Naive thymus-derived CD4-positive, alpha-beta T cell (primary cell): ENCODE measurements at regions not wholly inside any gene's neighbourhood (a gene's known extent, or its start where the extent isn't known, plus 50 kb on each side); places are given as distances from the start of the nearest gene placed in this dataset.

Source experiments
- ATAC-seq: fragments of 150-1000 bp; cut with Tn5 transposase; 2 replicates; pipeline ENCODE4 v1.10.0; 2021; ENCODE audit warnings: mild to moderate bottlenecking, moderate library complexity
- CTCF ChIA-PET: fragments of 350-600 bp; sonication (Branson Sonifier 250); formaldehyde crosslinking; loops from one replicate; lab custom pipeline; 2021; ENCODE audit warnings: antibody characterized with exemption; lab: Charles Lee
- POLR2A ChIA-PET: fragments of 350-600 bp; sonication (Branson Sonifier 250); formaldehyde crosslinking; loops from one replicate; lab custom pipeline; 2021; ENCODE audit warnings: antibody characterized with exemption, inconsistent platforms; lab: Charles Lee
- DNase-seq, 9 donors: peaks; one replicate each; pipeline versions ENCODE4 v3.0.0 to v3.0.0-alpha.2; 2020 to 2022; ENCODE audit warnings: mixed read lengths in 1 of 9
- H3K27ac ChIP-seq: one replicate; pipeline ENCODE4 v1.7.0; 2013; ENCODE audit warnings: mild to moderate bottlenecking, low read depth, low read length, moderate library complexity
- H3K27me3 ChIP-seq, 2 donors: one replicate each; pipeline ENCODE4 v1.7.0; 2013; ENCODE audit warnings: low read length in 2 of 2, mild to moderate bottlenecking in 2 of 2, moderate library complexity in 2 of 2; ENCODE audit not compliant: control insufficient read depth in 2 of 2, insufficient read depth in 2 of 2
- H3K36me3 ChIP-seq, 3 experiments: 1 replicate in 2 of 3; 2 replicates in 1 of 3; pipeline ENCODE4 v1.7.0; 2013; ENCODE audit warnings: low read length in 3 of 3, mild to moderate bottlenecking in 3 of 3, moderate library complexity in 1 of 3; ENCODE audit not compliant: insufficient read depth in 3 of 3, control insufficient read depth in 2 of 3
- H3K4me1 ChIP-seq, 2 donors: one replicate each; pipeline ENCODE4 v1.7.0; 2013; ENCODE audit warnings: low read length in 2 of 2, mild to moderate bottlenecking in 2 of 2, moderate library complexity in 1 of 2; ENCODE audit not compliant: control insufficient read depth in 2 of 2, insufficient read depth in 2 of 2
- H3K4me3 ChIP-seq: 2 replicates; pipeline ENCODE4 v1.7.0; 2013; ENCODE audit warnings: mild to moderate bottlenecking, low read length
- H3K9me3 ChIP-seq, 3 experiments: 1 replicate in 2 of 3; 2 replicates in 1 of 3; pipeline ENCODE4 v1.7.0; 2013; ENCODE audit warnings: low read length in 3 of 3; ENCODE audit not compliant: control insufficient read depth in 2 of 3
- H3K27ac Mint-ChIP-seq, 9 donors: one replicate each; pipeline ENCODE4 v1.8.0; 2020 to 2022; ENCODE audit warnings: mixed read lengths in 9 of 9, mild to moderate bottlenecking in 8 of 9, moderate library complexity in 5 of 9, inconsistent platforms in 2 of 9
- H3K27me3 Mint-ChIP-seq, 5 donors: one replicate each; pipeline ENCODE4 v1.8.0; 2021 to 2022; ENCODE audit warnings: mixed read lengths in 5 of 5, mild to moderate bottlenecking in 1 of 5
- H3K36me3 Mint-ChIP-seq, 5 donors: one replicate each; pipeline ENCODE4 v1.8.0; 2020 to 2022; ENCODE audit warnings: mixed read lengths in 5 of 5, mild to moderate bottlenecking in 3 of 5, inconsistent platforms in 1 of 5
- H3K4me1 Mint-ChIP-seq, 7 donors: one replicate each; pipeline ENCODE4 v1.8.0; 2020 to 2022; ENCODE audit warnings: mixed read lengths in 7 of 7, mild to moderate bottlenecking in 3 of 7, inconsistent platforms in 1 of 7
- H3K4me3 Mint-ChIP-seq, 10 donors: one replicate each; pipeline ENCODE4 v1.8.0; 2020 to 2022; ENCODE audit warnings: mild to moderate bottlenecking in 10 of 10, mixed read lengths in 10 of 10, moderate library complexity in 6 of 10, inconsistent platforms in 2 of 10
- H3K9me3 Mint-ChIP-seq, 11 donors: one replicate each; pipeline ENCODE4 v1.8.0; 2020 to 2022; ENCODE audit warnings: mixed read lengths in 11 of 11, mild to moderate bottlenecking in 4 of 11, inconsistent platforms in 1 of 11, moderate library complexity in 1 of 11
- intact Hi-C, 2 donors: fragments of 100-400 bp; cut with micrococcal nuclease; formaldehyde crosslinking; loops; one replicate each; pipeline ENCODE4 v1.15.1; 2023

- Histone ChIP-seq H3K4me3 (no peak overlapping the region), H3K27ac (no peak overlapping the region), H3K4me1 (no peaks in the 10 kb centered on the region), H3K27me3 (no peaks in the 10 kb centered on the region), H3K9me3 (no peaks in the 10 kb centered on the region), H3K36me3 (no peaks in the 10 kb centered on the region)
- peaks cover 0 to 18% (median 9%) of the 10 kb centered on the region in 7 donors for H3K4me1 Mint-ChIP-seq
- ATAC-seq (no peak), DNase-seq (no peak)
- H3K27ac Mint-ChIP-seq: no peak overlapping the region
- H3K9me3 Mint-ChIP-seq: no peaks in the 10 kb centered on the region
- H3K4me3 Mint-ChIP-seq: no peak overlapping the region
- POLR2A ChIA-PET: no interaction called here
- H3K27me3 Mint-ChIP-seq: peaks cover 0 to 4% (median 2%) of the 10 kb centered on the region in 5 donors
- intact Hi-C loops: loop anchor here (10.0 kb wide), 1 partner anchor 277 kb away; no protein-coding TSS in a partner anchor
- no peaks in the 10 kb centered on the region for H3K36me3 Mint-ChIP-seq
- CTCF ChIA-PET: interaction anchor here (0.7 kb wide), 1 partner anchor 34 kb away, joined by 3 read pairs; no protein-coding TSS in a partner anchor
Observed at GRCh38 chrX:39167791-39168190, 366.5 kb downstream of the MID1IP1 start.

GRCh38 chrX:39168609-39169008, 367.4 kb downstream of the MID1IP1 start:
- Histone ChIP-seq H3K9me3 (no peaks in the 10 kb centered on the region), H3K27ac (no peak overlapping the region), H3K27me3 (no peaks in the 10 kb centered on the region), H3K4me1 (no peaks in the 10 kb centered on the region), H3K4me3 (no peak overlapping the region), H3K36me3 (no peaks in the 10 kb centered on the region)
- intact Hi-C loops: loop anchor here (10.0 kb wide), 1 partner anchor 276 kb away; no protein-coding TSS in a partner anchor
- Mint-ChIP-seq H3K27ac (peak overlapping the region in 1 of 9 donors; percentile 15), H3K9me3 (no peaks in the 10 kb centered on the region), H3K36me3 (no peaks in the 10 kb centered on the region), H3K4me1 (peaks cover 0 to 12% (median 6%) of the 10 kb centered on the region in 7 donors), H3K27me3 (no peaks in the 10 kb centered on the region), H3K4me3 (no peak overlapping the region)
- no peak for ATAC-seq
- DNase-seq: no peak
- CTCF ChIA-PET: no interaction called here
- POLR2A ChIA-PET: no interaction called here

- no peak overlapping the region for H3K4me3 Mint-ChIP-seq
- H3K27ac Mint-ChIP-seq: no peak overlapping the region
- intact Hi-C loops: loop anchor here (10.0 kb wide), 1 partner anchor 275 kb away; no protein-coding TSS in a partner anchor
- ChIA-PET CTCF (no interaction called here), POLR2A (no interaction called here)
- no peaks in the 10 kb centered on the region for H3K9me3 Mint-ChIP-seq
- Histone ChIP-seq H3K27me3 (no peaks in the 10 kb centered on the region), H3K36me3 (no peaks in the 10 kb centered on the region), H3K4me3 (no peak overlapping the region), H3K4me1 (peaks cover 0 to 8% of the 10 kb centered on the region in 2 donors), H3K27ac (no peak overlapping the region), H3K9me3 (no peaks in the 10 kb centered on the region)
- H3K27me3 Mint-ChIP-seq: no peaks in the 10 kb centered on the region
- peaks cover 0 to 22% (median 15%) of the 10 kb centered on the region in 7 donors for H3K4me1 Mint-ChIP-seq
- H3K36me3 Mint-ChIP-seq: no peaks in the 10 kb centered on the region
- ATAC-seq (no peak), DNase-seq (no peak)
Observed at GRCh38 chrX:39169976-39170375, 368.7 kb downstream of the MID1IP1 start.

DNA sequence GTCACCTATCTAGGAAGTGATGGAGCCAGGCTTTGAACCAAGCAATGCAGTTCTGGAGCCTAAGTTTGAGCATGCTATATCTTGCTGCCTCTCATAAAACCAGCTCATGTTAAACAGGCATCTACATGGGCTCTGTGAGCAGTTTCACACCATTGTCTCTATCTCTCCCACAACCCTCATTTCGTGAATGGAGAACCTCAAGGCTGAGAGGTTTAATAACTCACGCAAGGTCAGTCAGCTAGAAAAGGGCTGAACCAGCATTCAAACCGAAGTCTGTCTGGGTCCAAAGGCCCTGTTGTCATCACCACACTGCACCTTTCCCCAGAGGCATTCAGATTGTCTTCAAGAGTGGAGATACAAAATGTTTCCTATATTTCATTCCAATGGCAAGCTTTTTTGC, 369.2 kb downstream of the MID1IP1 start:
- H3K4me3 Mint-ChIP-seq: no peak overlapping the region
- H3K36me3 Mint-ChIP-seq: no peaks in the 10 kb centered on the region
- POLR2A ChIA-PET: no interaction called here
- Histone ChIP-seq H3K27ac (no peak overlapping the region), H3K4me1 (peaks cover 0 to 11% of the 10 kb centered on the region in 2 donors), H3K9me3 (no peaks in the 10 kb centered on the region), H3K4me3 (no peak overlapping the region), H3K36me3 (no peaks in the 10 kb centered on the region), H3K27me3 (no peaks in the 10 kb centered on the region)
- H3K4me1 Mint-ChIP-seq: peaks cover 0 to 27% (median 20%) of the 10 kb centered on the region in 7 donors
- CTCF ChIA-PET: interaction anchor here (0.9 kb wide), 1 partner anchor 21 kb away, joined by 3 read pairs; no protein-coding TSS in a partner anchor
- ATAC-seq: no peak
- no peak for DNase-seq
- H3K9me3 Mint-ChIP-seq: no peaks in the 10 kb centered on the region
- intact Hi-C loops: no loop called here
- H3K27ac Mint-ChIP-seq: no peak overlapping the region
- no peaks in the 10 kb centered on the region for H3K27me3 Mint-ChIP-seq

GRCh38 chrX:39171686-39172085, 370.4 kb downstream of the MID1IP1 start:
- POLR2A ChIA-PET: no interaction called here
- peaks cover 0 to 35% (median 24%) of the 10 kb centered on the region in 7 donors for H3K4me1 Mint-ChIP-seq
- no peaks in the 10 kb centered on the region for H3K36me3 Mint-ChIP-seq
- CTCF ChIA-PET: no interaction called here
- no peaks in the 10 kb centered on the region for H3K27me3 Mint-ChIP-seq
- Histone ChIP-seq H3K4me1 (peaks cover 0 to 16% of the 10 kb centered on the region in 2 donors), H3K36me3 (no peaks in the 10 kb centered on the region), H3K27me3 (no peaks in the 10 kb centered on the region), H3K4me3 (no peak overlapping the region), H3K9me3 (no peaks in the 10 kb centered on the region), H3K27ac (no peak overlapping the region)
- DNase-seq: no peak
- no peak overlapping the region for H3K4me3 Mint-ChIP-seq
- H3K27ac Mint-ChIP-seq: no peak overlapping the region
- intact Hi-C loops: no loop called here
- no peak for ATAC-seq
- no peaks in the 10 kb centered on the region for H3K9me3 Mint-ChIP-seq

DNA sequence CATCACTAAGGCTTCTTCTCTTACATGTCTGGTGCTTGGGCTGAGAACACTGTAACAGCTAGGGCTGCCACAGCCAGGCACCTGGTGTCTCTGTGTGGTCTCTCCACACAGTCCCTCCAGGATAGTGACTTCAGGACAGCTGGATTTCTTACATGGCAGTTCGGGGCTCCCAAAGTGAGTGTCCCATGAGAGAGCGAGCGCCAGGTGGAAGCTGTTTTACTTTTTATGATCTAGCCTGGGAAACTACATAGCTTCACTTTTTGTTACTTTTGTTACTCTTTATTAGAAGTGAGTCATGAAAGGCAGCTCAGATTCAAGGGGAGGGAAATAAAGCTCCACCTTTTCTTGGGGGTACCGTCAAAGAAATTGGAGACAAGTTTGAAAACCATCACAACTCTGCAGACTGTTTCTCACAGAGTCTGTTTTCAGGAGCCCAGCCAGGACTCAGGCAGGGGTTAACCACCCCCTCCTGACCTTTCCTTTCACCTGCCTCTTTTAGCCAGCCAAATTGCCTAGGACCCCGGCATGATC, 373.0 kb downstream of the MID1IP1 start:
- Histone ChIP-seq H3K4me1 (peaks cover 0 to 16% of the 10 kb centered on the region in 2 donors), H3K4me3 (peak overlapping the region; percentile 26), H3K36me3 (no peaks in the 10 kb centered on the region), H3K27me3 (no peaks in the 10 kb centered on the region), H3K27ac (peak overlapping the region; percentile 67), H3K9me3 (no peaks in the 10 kb centered on the region)
- Mint-ChIP-seq H3K27ac (peak overlapping the region; percentile 82 to 94 (median 91)), H3K9me3 (no peaks in the 10 kb centered on the region), H3K4me3 (peak overlapping the region; percentile 58 to 79 (median 73)), H3K4me1 (peaks cover 0 to 34% (median 23%) of the 10 kb centered on the region in 7 donors), H3K27me3 (no peaks in the 10 kb centered on the region), H3K36me3 (peaks cover 0 to 2% (median 0%) of the 10 kb centered on the region in 5 donors)
- intact Hi-C loops: loop anchor here in 1 of 2 donors (2.0 kb wide), 1 partner anchor 22 kb away; no protein-coding TSS in a partner anchor
- ChIA-PET POLR2A (interaction anchor here (1.0 kb wide), 1 partner anchor 48 kb away, joined by 3 read pairs; no protein-coding TSS in a partner anchor), CTCF (no interaction called here)
- ATAC-seq: peak; percentile 48
- no peak for DNase-seq
